GM19395 (cell line): ENCODE measurements at regions not wholly inside any gene's neighbourhood (a gene's known extent, or its start where the extent isn't known, plus 50 kb on each side); places are given as distances from the start of the nearest gene placed in this dataset.
"Not testable (repeated sequence)": the region's sequence is repeated elsewhere in the genome, so short reads cannot be mapped to it uniquely, and the experiment has no call there.

ENCODE experiments used
- ATAC-seq: cut with Tn5 transposase; IDR thresholded peaks from one replicate; pipeline ENCODE4 v1.9.1; 2021; ENCODE audit warnings: mild to moderate bottlenecking, moderate library complexity; ENCODE audit not compliant: unreplicated experiment

DNA sequence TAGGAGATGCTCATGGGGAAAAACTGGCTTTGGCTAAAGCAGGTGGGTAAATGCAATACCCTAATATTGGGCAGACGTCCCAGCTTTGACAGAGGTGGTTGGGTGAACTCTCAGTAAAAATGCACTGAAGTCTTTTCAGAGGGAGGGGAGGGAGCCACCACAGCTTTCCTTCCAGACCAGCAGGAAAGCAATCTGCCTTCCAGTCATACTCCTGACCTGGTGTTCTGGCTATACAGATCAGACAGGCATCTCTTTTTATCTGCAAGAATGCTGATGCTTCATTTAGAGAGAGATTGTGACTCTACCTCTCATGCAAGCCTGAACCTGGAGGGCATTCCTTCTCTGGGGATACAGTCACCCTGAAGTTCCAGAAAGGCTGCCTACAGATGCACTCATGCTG, 52.6 kb upstream of the ICA1 start:
- no peak for ATAC-seq

DNA sequence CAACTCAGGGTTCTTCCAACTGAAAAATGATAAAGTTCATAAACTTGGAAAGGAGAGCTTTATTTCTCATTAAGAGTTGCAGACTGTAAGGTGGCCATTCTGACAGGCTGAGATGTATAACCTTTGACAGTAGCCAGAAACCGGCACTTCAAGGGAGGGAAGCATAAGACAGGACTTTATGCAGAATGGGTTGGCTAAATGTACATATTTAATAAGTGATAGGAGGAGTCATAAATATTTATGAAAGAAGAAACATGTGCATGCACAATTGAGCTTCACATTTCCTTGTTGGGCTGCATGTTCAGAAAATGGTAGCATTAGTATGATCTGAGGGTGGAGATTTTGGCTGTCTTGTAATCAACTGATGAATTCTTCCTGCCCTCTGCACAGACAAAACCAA, 57.1 kb upstream of the ICA1 start:
- ATAC-seq, result no peak

DNA sequence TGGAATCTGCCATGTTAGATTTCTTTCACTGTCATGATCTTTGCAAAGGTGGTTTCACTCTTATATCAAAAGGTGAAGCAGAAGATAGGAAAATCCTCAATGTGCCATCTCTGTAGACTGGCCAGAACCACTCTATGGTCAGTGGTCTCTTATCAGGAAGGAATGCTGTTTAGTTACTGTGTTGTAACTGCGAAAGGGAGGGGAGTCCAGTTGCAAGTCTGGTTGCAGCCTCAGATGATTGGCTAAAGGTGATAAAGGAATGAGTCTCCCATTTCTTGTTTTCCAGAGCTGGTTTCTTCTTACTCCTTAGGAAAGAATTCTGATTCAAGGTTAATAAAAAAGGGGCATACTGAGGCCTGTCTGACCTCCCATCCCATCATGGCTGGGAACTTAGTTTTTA, 58.2 kb upstream of the ICA1 start:
- no peak for ATAC-seq

DNA sequence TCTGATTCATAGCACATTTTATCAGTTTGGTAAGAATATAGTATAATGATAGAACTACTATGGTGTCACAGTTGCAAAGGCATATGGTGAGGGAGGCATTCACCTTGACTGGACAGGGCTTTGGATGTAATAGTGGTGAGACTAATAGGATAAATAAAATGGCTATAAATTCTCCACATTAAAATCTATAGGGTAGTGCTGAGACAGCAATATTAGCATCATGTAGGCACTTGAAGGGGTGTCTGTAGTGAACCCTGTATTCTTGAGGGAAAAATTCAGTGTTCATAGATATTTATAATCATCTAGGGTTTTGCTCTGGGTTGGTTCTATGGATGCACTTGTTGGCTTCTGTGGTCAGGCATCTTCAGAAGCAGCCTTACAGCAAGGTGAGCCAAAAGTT, 59.3 kb upstream of the ICA1 start:
- no peak for ATAC-seq

DNA sequence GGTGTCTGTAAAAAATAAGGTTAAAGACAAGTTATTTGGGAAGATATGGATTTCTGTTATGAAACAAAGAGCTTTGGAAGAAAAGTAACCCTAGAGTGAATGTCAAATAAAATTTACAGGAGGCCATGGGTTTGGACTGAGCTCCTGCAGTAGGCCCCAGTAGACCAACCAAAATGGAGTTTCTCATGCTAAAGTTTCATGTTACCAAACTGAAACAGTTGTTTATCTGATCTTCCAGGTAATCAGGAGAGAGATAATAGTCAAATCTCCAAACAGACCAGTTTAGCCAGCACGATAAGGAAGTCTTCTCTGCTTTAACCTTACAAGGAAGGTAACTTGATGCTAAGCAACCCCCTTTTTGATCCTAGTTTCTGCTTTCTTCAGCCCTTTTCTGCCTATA, 60.7 kb upstream of the ICA1 start:
- no peak for ATAC-seq

DNA sequence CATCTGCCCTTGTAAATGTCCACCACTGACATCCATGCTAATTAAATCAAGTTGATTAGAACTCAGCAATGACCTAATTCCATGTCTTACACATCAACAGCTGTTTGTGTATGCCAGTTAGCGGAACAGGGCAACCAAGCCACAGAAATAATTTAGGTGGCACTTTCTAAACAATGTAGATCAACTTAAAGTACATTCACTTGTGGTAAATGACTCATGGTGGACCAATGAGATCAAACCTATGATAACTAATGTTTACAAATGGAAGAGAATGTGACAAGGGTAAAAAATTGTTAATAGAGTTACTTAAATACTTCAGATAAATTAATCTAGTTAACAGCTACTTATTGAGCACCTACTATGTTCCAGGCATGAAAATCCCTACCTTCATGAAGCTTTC, 63.1 kb upstream of the ICA1 start:
- ATAC-seq, result no peak

DNA sequence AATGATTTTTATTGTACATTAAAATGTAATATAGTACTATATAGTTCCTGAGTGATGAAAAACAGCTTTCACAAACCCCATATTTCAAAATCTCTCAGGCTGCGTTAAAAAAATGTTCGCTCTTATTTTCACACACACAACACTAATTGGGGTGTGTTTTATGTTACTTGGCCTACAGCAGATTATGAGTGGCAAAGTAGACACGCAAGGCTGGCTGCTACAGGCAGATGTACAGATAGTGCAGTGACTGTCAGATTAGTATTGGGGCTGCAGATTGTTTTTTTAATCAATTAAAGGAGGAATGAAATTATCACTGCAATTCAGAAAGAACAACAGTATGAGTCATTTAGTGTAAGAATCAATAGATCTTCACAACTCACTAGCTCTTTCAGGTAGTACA, 65.2 kb upstream of the ICA1 start:
- ATAC-seq, result no peak

DNA sequence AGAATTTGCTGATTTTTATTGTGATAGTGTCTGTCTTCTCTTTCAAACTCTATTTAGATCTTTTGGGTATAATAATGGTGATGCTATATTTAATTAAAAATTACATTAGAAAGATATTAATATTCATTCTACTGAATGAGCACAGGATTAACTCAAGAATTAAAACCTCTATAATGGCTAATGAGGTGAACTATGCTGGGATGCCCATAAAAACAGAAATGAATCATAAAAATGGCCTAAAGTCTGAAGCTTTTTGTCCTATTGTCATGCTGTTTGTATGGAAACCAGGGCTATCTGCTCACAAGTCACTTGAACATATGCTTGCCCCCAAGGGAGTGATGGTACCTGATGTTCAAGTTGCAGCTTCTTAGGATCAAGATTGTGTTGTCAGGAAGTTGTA, 76.2 kb upstream of the ICA1 start:
- no peak for ATAC-seq

DNA sequence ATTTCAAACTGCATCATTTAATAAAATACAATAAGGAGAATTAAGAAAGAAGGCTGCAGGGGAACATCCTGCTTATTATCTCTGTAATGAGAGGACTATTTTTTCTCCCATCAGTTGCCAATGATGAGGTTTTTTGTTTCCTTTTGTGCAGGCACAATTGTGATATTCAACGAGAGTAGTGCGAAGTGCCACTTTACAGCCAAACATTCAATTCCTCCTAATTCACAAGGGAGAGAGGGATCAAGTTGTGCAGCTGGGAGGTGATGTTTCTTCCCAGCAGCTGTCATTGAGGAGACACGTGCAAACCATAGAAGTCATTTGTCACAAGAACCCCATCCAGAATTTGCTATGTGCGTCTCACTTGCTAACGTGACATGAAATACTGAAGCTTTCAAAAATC, 81.6 kb upstream of the ICA1 start:
- ATAC-seq, result no peak

DNA sequence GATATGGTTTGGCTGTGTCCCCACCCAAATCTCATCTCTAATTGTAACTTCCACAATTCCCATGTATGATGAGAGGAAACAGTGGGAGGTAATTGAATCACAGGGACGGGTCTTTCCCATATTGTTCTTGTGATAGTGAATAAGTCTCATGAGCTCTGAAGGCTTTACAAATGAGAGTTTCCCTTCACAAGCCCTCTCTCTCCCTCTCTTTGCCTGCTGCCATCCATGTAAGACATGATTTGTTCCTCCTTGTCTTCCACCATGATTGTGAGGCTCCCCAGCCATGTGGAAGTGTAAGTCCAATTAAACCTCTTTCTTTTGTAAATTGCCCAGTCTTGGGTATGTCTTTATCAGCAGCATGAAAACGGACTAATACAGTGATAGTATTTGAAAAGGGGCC, 85.4 kb upstream of the ICA1 start:
- not testable (repeated sequence) for ATAC-seq

DNA sequence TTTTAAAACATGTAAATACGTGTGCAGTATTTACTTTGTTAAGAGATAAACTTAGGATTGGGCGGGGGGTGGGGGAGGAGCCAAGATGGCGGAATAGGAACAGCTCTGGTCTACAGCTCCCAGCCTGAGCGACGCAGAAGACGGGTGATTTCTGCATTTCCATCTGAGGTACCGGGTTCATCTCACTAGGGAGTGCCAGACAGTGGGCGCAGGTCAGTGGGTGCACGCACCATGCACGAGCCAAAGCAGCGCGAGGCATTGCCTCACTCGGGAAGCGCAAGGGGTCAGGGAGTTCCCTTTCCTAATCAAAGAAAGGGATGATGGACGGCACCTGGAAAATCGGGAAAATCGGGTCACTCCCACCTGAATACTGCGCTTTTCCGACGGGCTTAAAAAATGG, 81.8 kb upstream of the NXPH1 start:
- not testable (repeated sequence) for ATAC-seq

DNA sequence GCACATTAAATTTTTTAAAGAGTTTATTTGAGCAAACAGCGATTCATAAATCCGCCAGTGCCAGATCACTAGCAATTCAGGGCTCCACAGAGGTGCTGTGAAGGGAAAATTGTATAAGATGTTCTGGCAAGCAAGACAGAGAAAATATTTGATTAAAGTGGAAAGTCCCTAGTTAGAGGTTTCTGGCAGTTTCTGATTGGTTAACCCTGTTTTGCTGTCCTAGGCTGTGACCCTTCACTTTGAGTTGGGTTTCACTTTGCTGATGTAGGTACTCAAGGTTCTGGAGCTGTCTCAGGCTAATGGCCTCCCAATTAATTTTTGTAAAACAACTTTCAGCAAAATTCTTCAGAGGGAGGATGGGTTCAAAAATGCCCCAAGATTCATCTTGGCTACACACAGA, 79.4 kb upstream of the NXPH1 start:
- no peak for ATAC-seq

DNA sequence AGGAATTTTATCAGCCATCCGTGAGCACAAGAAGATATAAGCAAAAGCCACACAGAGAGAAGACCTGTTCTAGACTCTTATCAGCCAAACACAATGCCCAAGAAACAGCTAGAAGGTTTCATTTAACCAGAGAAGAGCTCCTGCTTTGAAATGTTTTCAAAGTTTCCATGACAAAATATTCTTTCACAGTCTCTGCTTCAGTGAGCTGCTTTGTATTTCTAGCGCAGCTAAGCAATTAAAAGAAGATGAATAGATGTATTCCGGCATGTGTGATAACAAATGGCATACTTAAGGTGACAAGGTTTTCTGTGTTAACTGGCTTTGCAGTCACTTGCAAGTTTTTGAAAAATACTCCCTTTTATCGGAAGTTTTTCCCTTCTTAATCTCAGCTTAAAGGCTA, 78.9 kb upstream of the NXPH1 start:
- no peak for ATAC-seq

DNA sequence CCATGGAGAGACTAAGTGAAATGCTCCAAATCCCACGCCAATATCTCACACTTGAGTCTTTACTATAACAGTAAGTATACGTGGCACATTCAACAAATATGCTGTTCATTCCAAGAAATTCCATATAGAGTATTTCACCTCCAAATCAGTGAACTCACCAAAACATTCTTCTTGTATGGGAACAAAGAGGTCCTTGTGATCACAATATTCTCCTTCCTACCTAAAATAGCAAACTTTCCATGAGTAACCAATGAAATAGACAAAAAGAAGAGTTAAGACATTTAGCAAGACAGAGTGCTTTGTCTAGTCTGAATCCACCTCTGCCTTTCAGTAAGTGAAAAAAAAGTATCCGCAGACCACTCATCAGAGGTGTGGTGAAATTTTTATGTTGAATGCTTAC, 77.3 kb upstream of the NXPH1 start:
- ATAC-seq, result no peak

DNA sequence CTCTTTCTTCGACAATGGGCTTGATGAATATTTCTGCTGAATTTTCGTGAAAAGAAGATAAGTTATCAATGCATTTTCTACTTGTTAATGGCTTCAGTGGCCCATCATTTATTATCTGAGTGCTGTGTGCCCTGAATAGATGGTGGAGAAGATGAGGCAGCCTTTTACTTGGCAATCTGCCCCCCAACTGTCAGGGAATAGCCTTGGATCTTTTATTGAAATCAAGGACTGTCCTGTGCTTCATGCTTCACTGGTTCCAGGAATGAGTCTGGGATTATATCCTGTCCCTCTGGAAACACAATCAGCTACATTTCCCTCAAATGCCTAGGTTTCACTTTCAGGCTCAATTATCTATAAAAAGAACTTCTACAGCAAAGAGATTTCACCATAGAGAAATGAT, 75.9 kb upstream of the NXPH1 start:
- no peak for ATAC-seq

DNA sequence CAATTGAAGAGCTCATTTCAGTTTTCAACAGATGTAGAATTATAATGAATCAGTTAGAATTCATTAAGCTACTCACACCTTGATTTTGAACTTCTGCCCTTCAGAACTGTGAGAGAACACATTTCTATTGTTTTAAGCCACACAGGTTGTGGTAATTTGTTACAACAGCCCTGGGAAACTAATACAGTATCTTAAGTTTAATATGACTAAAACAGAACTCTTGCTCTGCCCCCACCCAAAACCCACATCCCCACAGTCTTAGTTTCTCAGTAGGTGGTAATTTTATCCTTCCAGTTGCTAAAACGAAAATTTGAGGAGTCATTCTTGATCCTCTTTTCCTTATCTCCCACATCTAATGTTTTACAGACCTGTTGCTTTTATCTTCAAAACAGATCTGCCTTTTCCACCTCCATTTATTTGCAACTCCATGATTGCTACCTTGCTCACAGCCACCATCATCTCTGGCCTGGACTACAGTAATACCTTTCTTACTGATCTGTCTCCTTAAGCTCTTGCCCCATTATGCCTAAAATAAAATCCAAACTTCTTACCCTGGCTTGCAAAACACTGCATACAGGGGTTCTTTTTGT, 72.8 kb upstream of the NXPH1 start:
- no peak for ATAC-seq

DNA sequence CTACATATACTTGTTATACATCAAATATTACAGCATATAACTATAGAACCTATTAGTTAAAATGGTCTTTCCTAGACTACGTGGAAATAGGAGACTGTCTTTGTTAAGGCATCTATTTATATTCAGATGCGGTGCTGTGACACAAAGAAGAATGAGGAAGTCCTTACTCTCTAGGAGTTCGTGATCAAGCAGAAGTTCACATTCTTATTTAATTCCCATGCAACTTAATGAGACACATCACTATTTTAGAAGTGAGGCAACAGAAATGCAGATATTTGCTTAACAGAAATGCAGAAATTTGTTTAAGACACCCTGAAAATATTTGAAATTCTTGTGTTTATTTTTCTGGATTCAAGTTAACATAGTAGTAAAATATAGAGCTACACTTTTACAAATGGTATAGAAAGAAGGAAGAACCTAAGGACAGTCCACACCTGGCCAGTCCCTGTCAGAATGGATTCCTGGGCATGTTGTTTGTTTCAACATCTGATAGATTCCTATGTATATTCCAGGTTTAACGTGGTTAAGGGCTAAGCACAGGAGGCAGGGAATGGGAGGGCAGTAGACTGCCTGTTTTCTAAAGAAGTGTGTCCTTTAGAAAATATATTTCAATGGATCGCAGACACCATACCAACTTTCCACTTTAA, 70.6 kb upstream of the NXPH1 start:
- ATAC-seq, result no peak

DNA sequence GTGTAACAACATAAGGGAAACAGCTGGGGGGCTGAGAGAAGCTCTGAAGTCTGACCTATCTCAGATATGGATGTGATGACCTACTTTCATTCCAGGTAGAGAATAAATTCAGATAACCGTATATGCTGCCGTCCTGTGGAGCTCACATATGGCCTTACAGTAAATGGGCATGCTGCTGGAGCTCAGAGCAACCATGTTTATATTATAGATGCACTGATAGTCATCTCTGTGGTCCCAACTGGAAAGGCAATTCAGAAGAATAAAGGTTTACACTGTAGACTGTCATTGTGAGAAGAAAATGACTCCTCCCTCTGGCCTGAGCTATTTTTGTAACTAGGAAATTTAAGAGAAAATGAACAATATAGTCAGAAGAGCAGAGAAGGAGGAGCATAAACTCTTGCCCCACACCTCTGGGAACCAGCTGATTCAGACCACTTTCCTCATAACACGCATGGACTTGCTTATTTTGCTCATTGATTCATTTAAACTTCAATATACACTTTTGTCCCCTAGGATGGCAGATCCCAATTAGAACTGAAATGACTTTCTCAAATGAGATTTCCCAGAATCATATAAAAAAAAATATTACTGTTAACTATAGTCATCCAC, 69.9 kb upstream of the NXPH1 start:
- no peak for ATAC-seq

DNA sequence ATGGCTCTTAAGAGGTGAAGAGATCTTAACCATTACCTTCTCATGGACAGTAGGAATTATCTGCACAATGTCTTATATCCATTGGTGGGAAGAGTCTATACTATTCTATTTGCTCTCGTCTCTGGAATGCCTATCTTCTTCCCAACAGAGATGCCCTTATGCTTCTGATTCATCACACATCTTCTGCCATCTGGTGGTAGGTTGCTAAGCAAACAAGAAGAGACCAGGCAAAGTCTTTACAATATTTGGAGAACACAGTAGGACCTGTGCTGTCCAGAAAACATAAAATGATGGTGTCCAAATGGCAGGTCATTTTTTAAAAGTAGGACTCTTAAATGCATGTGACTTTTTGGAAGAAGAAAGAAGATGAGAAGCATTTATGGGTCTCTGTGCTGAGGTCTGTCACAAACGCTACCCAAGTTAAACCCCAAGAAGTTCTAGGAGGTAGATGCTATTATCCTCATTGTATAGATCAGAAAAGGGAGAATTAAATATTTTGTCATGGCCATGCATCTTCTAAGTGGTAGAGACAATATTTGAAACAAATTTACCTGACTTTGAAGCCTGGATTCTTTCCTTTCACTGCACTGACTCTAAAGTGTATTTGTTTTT, 67.8 kb upstream of the NXPH1 start:
- ATAC-seq, result peak; percentile 60

DNA sequence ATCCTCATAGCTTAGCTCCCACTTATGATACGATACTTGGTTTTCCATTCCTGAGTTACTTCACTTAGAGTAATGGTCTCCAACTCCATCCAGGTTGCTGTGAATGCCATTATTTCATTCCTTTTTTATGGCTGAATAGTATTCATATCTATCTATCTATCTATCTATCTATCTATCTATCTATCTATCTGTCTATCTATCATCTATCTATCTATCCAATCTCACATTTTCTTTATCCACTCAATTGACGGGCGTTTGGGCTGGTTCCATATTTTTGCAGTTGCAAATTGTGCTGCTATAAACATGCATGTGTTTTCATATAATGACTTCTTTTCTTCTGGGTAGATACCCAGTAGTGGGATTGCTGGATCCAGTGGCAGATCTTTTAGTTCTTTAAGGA, 65.4 kb upstream of the NXPH1 start:
- not testable (repeated sequence) for ATAC-seq

DNA sequence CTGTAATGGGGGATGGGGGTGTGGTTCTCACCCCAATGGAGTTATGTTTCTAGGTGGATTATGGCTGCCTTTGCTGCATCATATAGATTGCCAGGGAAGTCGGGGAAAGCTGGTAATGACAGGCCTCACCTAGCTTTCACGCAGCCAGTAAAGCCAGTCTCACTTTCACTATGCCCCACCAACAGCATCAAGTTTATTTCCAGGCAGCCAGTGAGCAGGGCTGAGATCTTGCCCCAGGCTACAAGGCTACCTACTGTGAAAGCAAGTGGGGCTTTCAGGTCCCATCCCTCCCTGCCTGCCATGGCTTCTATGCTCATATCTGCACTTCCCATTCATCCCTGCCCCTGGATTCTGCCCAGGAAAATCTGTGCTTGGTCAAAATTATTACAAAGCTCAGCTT, 61.7 kb upstream of the NXPH1 start:
- no peak for ATAC-seq

DNA sequence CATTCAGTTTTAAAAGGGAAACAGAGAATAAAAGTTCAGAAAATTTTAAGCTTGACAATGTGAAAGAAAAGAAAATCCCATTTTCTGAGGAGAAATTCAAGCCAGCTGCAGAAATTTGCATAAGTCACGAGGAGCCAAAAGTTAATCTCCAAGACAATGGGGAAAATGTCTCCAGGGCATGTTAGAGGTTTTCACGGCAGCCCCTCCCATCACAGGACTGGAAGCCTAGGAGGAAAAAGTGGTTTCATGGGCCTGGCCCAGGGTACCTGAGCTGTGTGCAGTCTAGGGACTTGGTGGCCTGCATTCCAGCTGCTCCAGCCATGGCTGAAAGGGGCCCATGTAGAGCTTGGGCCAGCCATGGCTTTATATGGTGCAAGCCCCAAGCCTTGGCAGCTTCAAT, 59.6 kb upstream of the NXPH1 start:
- no peak for ATAC-seq
